Hepatocyte (in vitro differentiated cells): ENCODE measurements at regions not wholly inside any gene's neighbourhood (a gene's known extent, or its start where the extent isn't known, plus 50 kb on each side); places are given as distances from the start of the nearest gene placed in this dataset.

ENCODE experiments used
- EZH2 ChIP-seq: fragments of 200-600 bp; sonication (generic); IDR thresholded peaks from 2 replicates; pipeline ENCODE4 v1.6.1; 2016; ENCODE audit warnings: antibody characterized with exemption, mild to moderate bottlenecking, borderline replicate concordance
- EZH2phosphoT487 ChIP-seq: fragments of 200-600 bp; sonication (generic); IDR thresholded peaks from one replicate; pipeline ENCODE4 v1.6.1; 2018; ENCODE audit warnings: antibody characterized with exemption, mild to moderate bottlenecking, low read depth, moderate library complexity; ENCODE audit not compliant: unreplicated experiment, severe bottlenecking
- TF ChIP-seq, protein P1 (sequence below): fragments of 200-600 bp; sonication (generic); IDR thresholded peaks from 2 replicates; pipeline ENCODE4 v1.5.1; 2016; ENCODE audit warnings: antibody characterized with exemption, mild to moderate bottlenecking; ENCODE audit not compliant: poor library complexity

GRCh38 chr4:38223782-38224236, 263.6 kb downstream of the PTTG2 start:
- TF ChIP-seq, protein P1, sequence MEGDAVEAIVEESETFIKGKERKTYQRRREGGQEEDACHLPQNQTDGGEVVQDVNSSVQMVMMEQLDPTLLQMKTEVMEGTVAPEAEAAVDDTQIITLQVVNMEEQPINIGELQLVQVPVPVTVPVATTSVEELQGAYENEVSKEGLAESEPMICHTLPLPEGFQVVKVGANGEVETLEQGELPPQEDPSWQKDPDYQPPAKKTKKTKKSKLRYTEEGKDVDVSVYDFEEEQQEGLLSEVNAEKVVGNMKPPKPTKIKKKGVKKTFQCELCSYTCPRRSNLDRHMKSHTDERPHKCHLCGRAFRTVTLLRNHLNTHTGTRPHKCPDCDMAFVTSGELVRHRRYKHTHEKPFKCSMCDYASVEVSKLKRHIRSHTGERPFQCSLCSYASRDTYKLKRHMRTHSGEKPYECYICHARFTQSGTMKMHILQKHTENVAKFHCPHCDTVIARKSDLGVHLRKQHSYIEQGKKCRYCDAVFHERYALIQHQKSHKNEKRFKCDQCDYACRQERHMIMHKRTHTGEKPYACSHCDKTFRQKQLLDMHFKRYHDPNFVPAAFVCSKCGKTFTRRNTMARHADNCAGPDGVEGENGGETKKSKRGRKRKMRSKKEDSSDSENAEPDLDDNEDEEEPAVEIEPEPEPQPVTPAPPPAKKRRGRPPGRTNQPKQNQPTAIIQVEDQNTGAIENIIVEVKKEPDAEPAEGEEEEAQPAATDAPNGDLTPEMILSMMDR, result no peak
- TF ChIP-seq EZH2, result no peak
- no peak for TF ChIP-seq EZH2phosphoT487
